Testis (tissue), 2 donors: ENCODE measurements at regions not wholly inside any gene's neighbourhood (a gene's known extent, or its start where the extent isn't known, plus 50 kb on each side); places are given as distances from the start of the nearest gene placed in this dataset.

Experiments used
- DNase-seq: peaks from one replicate; pipeline ENCODE4 v3.0.0-alpha.2; 2019
- H3K27ac ChIP-seq, 2 donors: fragments of 200-600 bp; sonication (generic); one replicate each; pipeline ENCODE4 v1.5.1; 2019
- H3K27me3 ChIP-seq: fragments of 200-600 bp; sonication (generic); one replicate; pipeline ENCODE4 v1.5.1; 2019
- H3K36me3 ChIP-seq: fragments of 200-600 bp; sonication (generic); one replicate; pipeline ENCODE4 v1.5.1; 2017; ENCODE audit warnings: low read depth; ENCODE audit errors: missing control alignments
- H3K4me1 ChIP-seq: fragments of 200-600 bp; sonication (generic); one replicate; pipeline ENCODE4 v1.5.1; 2019
- H3K4me3 ChIP-seq, 2 donors: fragments of 200-600 bp; sonication (generic); one replicate each; pipeline ENCODE4 v1.5.1; 2017 to 2019
- H3K9me3 ChIP-seq: fragments of 200-600 bp; sonication (generic); one replicate; pipeline ENCODE4 v1.5.1; 2017
- CTCF ChIP-seq, 3 experiments: fragments of 450-650 bp in 2 of 3; fragments of 200-600 bp in 1 of 3; sonication (generic) in 1 of 3; IDR thresholded peaks; one replicate each; pipeline ENCODE4 v1.5.1; 2016 to 2019; ENCODE audit warnings: antibody characterized with exemption in 3 of 3, mild to moderate bottlenecking in 2 of 3, moderate library complexity in 1 of 3
- POLR2A ChIP-seq: fragments of 450-650 bp; IDR thresholded peaks from one replicate; pipeline ENCODE4 v1.6.1; 2017; ENCODE audit warnings: antibody characterized with exemption, mild to moderate bottlenecking, moderate library complexity
- WGBS, 2 donors: methylation state at CpG; one replicate each; pipeline ENCODE4 v1.1.5; 2018; 5-methylcytosine and 5-hydroxymethylcytosine counted together
- intact Hi-C: fragments of 100-400 bp; cut with DNase I; formaldehyde crosslinking; loops from one replicate; pipeline ENCODE4 v1.15.1; 2023; ENCODE audit warnings: low total_unique reads

DNA sequence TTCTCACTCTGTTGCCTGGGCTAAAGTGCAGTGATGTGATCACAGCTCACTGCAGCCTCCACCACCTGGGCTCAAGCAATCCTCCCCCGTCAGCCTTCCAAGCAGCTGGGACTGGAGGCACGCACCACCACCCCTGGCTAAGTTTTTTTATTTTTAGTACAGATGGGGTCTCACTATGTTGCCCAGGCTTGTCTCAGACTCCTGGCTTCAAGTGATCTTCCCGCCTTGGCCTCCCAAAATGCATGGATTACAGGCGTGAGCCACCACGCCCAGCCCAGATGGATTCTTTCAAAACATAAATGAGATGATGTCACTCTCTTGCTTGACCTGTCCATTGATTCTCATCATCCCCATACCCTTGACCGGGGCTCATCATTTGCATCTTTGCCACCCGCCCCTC is 72.6 kb upstream of the SLC6A6 start:
- intact Hi-C loops: no loop called here

GRCh38 chr3:14330508-14330907 is 71.9 kb upstream of the SLC6A6 start:
- no peaks in the 10 kb centered on the region for H3K36me3 ChIP-seq
- intact Hi-C loops: no loop called here
- no peak for DNase-seq
- no peaks in the 10 kb centered on the region for H3K4me1 ChIP-seq
- WGBS, 2 donors: 90 to 96% methylated on average over 8 to 10 of the region's 10 CpGs
- no peaks in the 10 kb centered on the region for H3K27me3 ChIP-seq
- no peak overlapping the region for H3K27ac ChIP-seq
- TF ChIP-seq CTCF (IDR thresholded peaks at IDR 0.05) (no peak), POLR2A (no peak)
- no peak overlapping the region for H3K4me3 ChIP-seq
- no peaks in the 10 kb centered on the region for H3K9me3 ChIP-seq

More for the DNA sequence above, 72.6 kb upstream of the SLC6A6 start:
- 85 to 88% methylated on average over 7 of the region's 7 CpGs for WGBS, 2 donors
- Histone ChIP-seq H3K27ac (no peak overlapping the region), H3K4me1 (no peaks in the 10 kb centered on the region), H3K36me3 (no peaks in the 10 kb centered on the region), H3K27me3 (no peaks in the 10 kb centered on the region), H3K4me3 (no peak overlapping the region), H3K9me3 (no peaks in the 10 kb centered on the region)
- no peak for TF ChIP-seq POLR2A
- TF ChIP-seq CTCF (IDR thresholded peaks at IDR 0.05): no peak
- no peak for DNase-seq

DNA sequence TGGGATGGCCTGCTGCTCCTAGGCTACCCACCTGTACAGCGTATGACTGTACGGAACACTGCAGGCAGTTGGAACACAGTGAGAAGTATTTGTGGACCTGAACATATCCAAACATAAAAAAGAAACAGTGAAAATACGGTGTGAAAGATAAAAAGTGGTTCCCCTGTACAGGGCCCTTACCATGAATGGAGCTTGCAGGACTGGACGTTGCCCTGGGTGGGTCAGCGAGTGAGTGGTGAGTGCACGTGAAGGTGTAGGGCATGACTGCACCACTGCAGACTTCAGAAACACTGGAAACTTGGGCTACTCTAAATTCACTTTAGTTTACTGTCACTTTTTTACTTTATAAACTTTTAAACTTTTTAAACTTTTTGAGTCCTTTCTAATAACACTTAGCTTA is 71.2 kb upstream of the SLC6A6 start:
- no peak for TF ChIP-seq CTCF (IDR thresholded peaks at IDR 0.05)
- Histone ChIP-seq H3K27me3 (no peaks in the 10 kb centered on the region), H3K9me3 (no peaks in the 10 kb centered on the region), H3K36me3 (no peaks in the 10 kb centered on the region), H3K4me3 (no peak overlapping the region), H3K4me1 (no peaks in the 10 kb centered on the region), H3K27ac (no peak overlapping the region)
- WGBS, 2 donors: 83 to 94% methylated on average over 6 of the region's 6 CpGs
- intact Hi-C loops: no loop called here
- DNase-seq: no peak

DNA sequence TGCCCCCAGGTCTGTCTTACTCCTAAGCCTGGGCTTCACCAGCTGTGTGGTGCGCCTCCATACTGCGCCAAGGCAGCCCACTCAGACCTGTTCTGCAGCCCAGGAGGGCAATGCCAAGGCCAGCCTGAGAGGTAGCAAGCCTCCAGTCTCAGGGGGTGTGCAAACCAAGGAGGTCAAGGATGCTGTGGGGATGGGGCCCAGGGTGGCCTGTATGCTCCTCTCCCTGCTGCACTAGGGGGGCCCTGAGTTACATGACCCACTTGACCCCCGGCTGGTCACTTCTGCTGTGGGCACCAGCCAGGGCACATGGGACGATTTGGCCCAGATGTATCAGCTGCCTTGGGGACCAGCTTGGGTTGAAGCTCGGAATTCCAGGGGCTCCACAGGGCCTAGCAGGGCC is 70.0 kb upstream of the SLC6A6 start:
- no peak for DNase-seq
- intact Hi-C loops: no loop called here
- no peaks in the 10 kb centered on the region for H3K36me3 ChIP-seq
- no peaks in the 10 kb centered on the region for H3K27me3 ChIP-seq
- H3K4me1 ChIP-seq: no peaks in the 10 kb centered on the region
- 96 to 100% methylated on average over 4 of the region's 5 CpGs for WGBS, 2 donors
- no peak for TF ChIP-seq POLR2A
- TF ChIP-seq CTCF (IDR thresholded peaks at IDR 0.05): no peak
- H3K9me3 ChIP-seq: no peaks in the 10 kb centered on the region
- H3K4me3 ChIP-seq: no peak overlapping the region
- H3K27ac ChIP-seq: no peak overlapping the region

DNA sequence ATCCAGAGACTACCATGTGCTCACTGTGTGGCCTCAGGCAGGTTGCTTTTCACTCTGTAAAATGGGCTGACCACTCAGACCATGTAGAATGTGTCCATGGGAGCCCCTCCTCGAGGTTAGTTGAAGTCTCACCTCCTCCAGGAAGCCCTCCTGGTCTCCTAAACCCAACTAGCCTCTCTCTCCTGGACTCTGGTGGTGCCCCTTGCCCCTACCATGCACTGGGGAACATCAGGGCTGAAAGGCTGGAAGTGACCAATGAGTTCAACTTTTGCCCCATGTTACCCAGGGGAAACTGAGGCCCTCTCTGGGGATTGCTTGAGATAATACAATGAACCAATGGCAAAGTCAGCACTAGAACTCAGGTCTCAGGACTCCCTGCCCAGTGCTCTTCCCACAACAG is 69.2 kb upstream of the SLC6A6 start:
- Histone ChIP-seq H3K36me3 (no peaks in the 10 kb centered on the region), H3K4me3 (no peak overlapping the region), H3K27ac (no peak overlapping the region), H3K9me3 (no peaks in the 10 kb centered on the region), H3K27me3 (no peaks in the 10 kb centered on the region), H3K4me1 (no peaks in the 10 kb centered on the region)
- intact Hi-C loops: no loop called here
- DNase-seq: no peak
- TF ChIP-seq CTCF (IDR thresholded peaks at IDR 0.05): no peak
- no peak for TF ChIP-seq POLR2A
- 84 to 100% methylated on average over 1 of the region's 1 CpG for WGBS, 2 donors
